NCI-H1105 (cell line): ENCODE measurements at regions not wholly inside any gene's neighbourhood (a gene's known extent, or its start where the extent isn't known, plus 50 kb on each side); places are given as distances from the start of the nearest gene placed in this dataset.

ENCODE experiments used
- DNase-seq: peaks from one replicate; lab custom pipeline; 2025; lab: John Stamatoyannopoulos, UW

GRCh38 chr3:188064831-188065493 is 89.0 kb upstream of the LPP start:
- no peak for DNase-seq

- DNase-seq: no peak
Measured at GRCh38 chr3:188066141-188066540, 87.8 kb upstream of the LPP start.

- no peak for DNase-seq
Measured at GRCh38 chr3:188067932-188068331, 86.0 kb upstream of the LPP start.

- DNase-seq: no peak
Measured at GRCh38 chr3:188068342-188068741, 85.6 kb upstream of the LPP start.

- DNase-seq: no peak
Measured at GRCh38 chr3:188071636-188072035, 82.3 kb upstream of the LPP start.

GRCh38 chr3:188076176-188076575 is 77.8 kb upstream of the LPP start:
- no peak for DNase-seq

GRCh38 chr3:188077160-188077799 is 76.7 kb upstream of the LPP start:
- no peak for DNase-seq

GRCh38 chr3:188080091-188080490 is 73.9 kb upstream of the LPP start:
- DNase-seq: no peak

- no peak for DNase-seq
Measured at GRCh38 chr3:188082031-188082430, 71.9 kb upstream of the LPP start.

- DNase-seq: no peak
Measured at GRCh38 chr3:188082450-188082849, 71.5 kb upstream of the LPP start.

- DNase-seq: no peak
Measured at GRCh38 chr3:188083011-188083410, 70.9 kb upstream of the LPP start.

GRCh38 chr3:188084752-188085583 is 69.0 kb upstream of the LPP start:
- no peak for DNase-seq

GRCh38 chr3:188085584-188086560 is 68.1 kb upstream of the LPP start:
- DNase-seq: no peak

- no peak for DNase-seq
Measured at GRCh38 chr3:188088948-188089685, 64.8 kb upstream of the LPP start.

GRCh38 chr3:188090620-188091309 is 63.2 kb upstream of the LPP start:
- DNase-seq: peak; percentile 55

- DNase-seq: no peak
Measured at GRCh38 chr3:188091746-188092145, 62.2 kb upstream of the LPP start.

GRCh38 chr3:188092648-188093047 is 61.3 kb upstream of the LPP start:
- no peak for DNase-seq

- DNase-seq: no peak
Measured at GRCh38 chr3:188095431-188095830, 58.5 kb upstream of the LPP start.

GRCh38 chr3:188097791-188098190 is 56.2 kb upstream of the LPP start:
- no peak for DNase-seq

GRCh38 chr3:188099907-188100306 is 54.0 kb upstream of the LPP start:
- no peak for DNase-seq
